ENCODE measurements at regions not wholly inside any gene's neighbourhood (a gene's known extent, or its start where the extent isn't known, plus 50 kb on each side); places are given as distances from the start of the nearest gene placed in this dataset.

DNA sequence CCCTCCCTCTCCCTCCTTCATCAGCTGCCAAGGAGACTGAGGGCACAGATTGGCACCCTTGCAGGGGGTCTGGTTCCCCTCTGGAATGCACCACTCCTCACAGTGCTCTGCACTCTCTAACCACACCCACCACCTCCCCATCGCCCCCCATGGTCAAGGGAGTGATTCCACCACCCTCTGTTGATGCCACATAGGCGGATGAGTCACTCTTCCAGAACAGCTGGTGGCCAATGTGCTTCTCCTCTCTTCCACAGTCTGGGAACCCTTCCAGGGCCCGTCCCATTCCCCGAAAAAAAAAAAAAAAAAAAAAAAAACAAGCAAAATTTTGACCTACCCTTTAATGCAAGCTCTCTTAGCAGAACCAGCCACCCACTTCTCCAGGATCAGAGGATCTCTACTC is 341.3 kb upstream of the KLF3 start:
- peaks cover 0 to 12% (median 2%) of the 10 kb centered on the region in 3 donors for H3K9me3 ChIP-seq (ENCODE audit: control extremely low read depth in 1 of 3, control insufficient read depth in 2 of 3, insufficient read depth in 1 of 3, low read length in 2 of 3)
- WGBS (ENCODE audit: insufficient coverage) = 97% methylated on average over 4 of the region's 4 CpGs
- no peaks in the 10 kb centered on the region for H3K27me3 Mint-ChIP-seq
- no peak overlapping the region for H3K4me2 ChIP-seq (replicated peaks; ENCODE audit: low read depth, low read length, poor library complexity, severe bottlenecking)
- H3K4me1 Mint-ChIP-seq = peaks cover 25% of the 10 kb centered on the region
- H3K79me2 ChIP-seq (ENCODE audit: control insufficient read depth, insufficient read depth, low read length) = no peaks in the 10 kb centered on the region
- H3K27ac Mint-ChIP-seq = no peak overlapping the region
- peaks cover 16 to 21% of the 10 kb centered on the region in 2 donors for H3K4me1 ChIP-seq (ENCODE audit: control insufficient read depth in 2 of 2, insufficient read depth in 2 of 2, low read length in 2 of 2)
- TF ChIP-seq EZH2 (IDR thresholded peaks at IDR 0.05; ENCODE audit: borderline replicate concordance, insufficient read depth, low read depth, low read length, poor library complexity, severe bottlenecking) = no peak
- TF ChIP-seq, protein P1, sequence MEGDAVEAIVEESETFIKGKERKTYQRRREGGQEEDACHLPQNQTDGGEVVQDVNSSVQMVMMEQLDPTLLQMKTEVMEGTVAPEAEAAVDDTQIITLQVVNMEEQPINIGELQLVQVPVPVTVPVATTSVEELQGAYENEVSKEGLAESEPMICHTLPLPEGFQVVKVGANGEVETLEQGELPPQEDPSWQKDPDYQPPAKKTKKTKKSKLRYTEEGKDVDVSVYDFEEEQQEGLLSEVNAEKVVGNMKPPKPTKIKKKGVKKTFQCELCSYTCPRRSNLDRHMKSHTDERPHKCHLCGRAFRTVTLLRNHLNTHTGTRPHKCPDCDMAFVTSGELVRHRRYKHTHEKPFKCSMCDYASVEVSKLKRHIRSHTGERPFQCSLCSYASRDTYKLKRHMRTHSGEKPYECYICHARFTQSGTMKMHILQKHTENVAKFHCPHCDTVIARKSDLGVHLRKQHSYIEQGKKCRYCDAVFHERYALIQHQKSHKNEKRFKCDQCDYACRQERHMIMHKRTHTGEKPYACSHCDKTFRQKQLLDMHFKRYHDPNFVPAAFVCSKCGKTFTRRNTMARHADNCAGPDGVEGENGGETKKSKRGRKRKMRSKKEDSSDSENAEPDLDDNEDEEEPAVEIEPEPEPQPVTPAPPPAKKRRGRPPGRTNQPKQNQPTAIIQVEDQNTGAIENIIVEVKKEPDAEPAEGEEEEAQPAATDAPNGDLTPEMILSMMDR (IDR thresholded peaks at IDR 0.05) = no peak
- no peaks in the 10 kb centered on the region for H3K27me3 ChIP-seq (replicated peaks in 1 of 4; ENCODE audit: control extremely low read depth in 1 of 4, control insufficient read depth in 3 of 4, insufficient read depth in 4 of 4, low read length in 3 of 4)
- no peak overlapping the region for H3K9ac ChIP-seq (ENCODE audit: low read length)
- CTCF ChIA-PET = interaction anchor here (0.7 to 9.5 kb wide), 6 partner anchors 8 to 460 kb away, joined by 3 to 109 read pairs (median 4); partner anchors contain the start of gene TLR10
- POLR2A ChIA-PET = interaction anchor here (0.7 kb wide), 1 partner anchor 416 kb away, joined by 11 read pairs; no protein-coding TSS in a partner anchor
- H3K9me3 Mint-ChIP-seq (ENCODE audit: insufficient read depth) = peaks cover 2% of the 10 kb centered on the region
- H3K4me3 ChIP-seq (ENCODE audit: control extremely low read depth in 1 of 5, extremely low read depth in 1 of 5, insufficient read depth in 1 of 5, low read depth in 2 of 5, low read length in 4 of 5) = no peak overlapping the region
- H3K36me3 ChIP-seq (replicated peaks in 1 of 2; ENCODE audit: control extremely low read depth in 1 of 2, control insufficient read depth in 1 of 2, extremely low read depth in 1 of 2, insufficient read depth in 2 of 2, low read length in 1 of 2) = no peaks in the 10 kb centered on the region
- H4K20me1 ChIP-seq (ENCODE audit: control insufficient read depth, insufficient read depth, low read length, poor library complexity, severe bottlenecking) = no peaks in the 10 kb centered on the region
- H3K4me3 Mint-ChIP-seq = no peak overlapping the region
- H2AFZ ChIP-seq (ENCODE audit: insufficient read depth, low read depth, low read length, poor library complexity, severe bottlenecking) = no peak overlapping the region
- ATAC-seq (ENCODE audit: low read depth) (no peak), DNase-seq (no peak)
- no peak overlapping the region for H3K27ac ChIP-seq (ENCODE audit: low read length in 2 of 2)
- intact Hi-C loops (cut with micrococcal nuclease) = no loop called here

DNA sequence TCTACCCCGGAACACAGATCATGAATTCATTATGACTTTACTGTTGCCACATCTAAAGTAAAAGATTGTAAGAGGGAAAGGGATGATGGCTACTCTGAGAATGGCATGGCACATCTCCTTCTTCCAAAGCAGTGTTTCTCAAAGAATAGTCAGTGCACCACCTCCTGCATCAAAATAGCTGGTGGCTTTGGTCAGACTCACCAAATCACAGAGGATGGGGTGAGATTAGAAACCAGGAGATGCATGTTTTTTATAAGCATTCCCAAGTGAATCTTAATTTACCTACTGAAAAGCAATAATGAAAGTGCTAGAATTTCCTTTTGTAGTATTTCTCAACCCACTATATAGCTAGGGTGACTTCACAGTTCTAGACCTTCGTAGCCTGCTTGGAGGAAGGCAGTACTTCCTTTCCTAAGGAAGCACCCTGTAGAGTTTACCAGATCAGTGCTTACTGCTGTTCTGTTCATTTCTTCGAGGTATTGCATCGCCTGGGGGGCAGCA is 340.8 kb upstream of the KLF3 start:
- ChIA-PET POLR2A (interaction anchor here (0.7 kb wide), 1 partner anchor 415 kb away, joined by 11 read pairs; no protein-coding TSS in a partner anchor), CTCF (interaction anchor here (1.1 to 9.5 kb wide), 4 partner anchors 8 to 353 kb away, joined by 3 to 109 read pairs (median 5); no protein-coding TSS in a partner anchor)
- Histone ChIP-seq H2AFZ (ENCODE audit: insufficient read depth, low read depth, low read length, poor library complexity, severe bottlenecking) (no peak overlapping the region), H3K36me3 (replicated peaks in 1 of 2; ENCODE audit: control extremely low read depth in 1 of 2, control insufficient read depth in 1 of 2, extremely low read depth in 1 of 2, insufficient read depth in 2 of 2, low read length in 1 of 2) (no peaks in the 10 kb centered on the region), H4K20me1 (ENCODE audit: control insufficient read depth, insufficient read depth, low read length, poor library complexity, severe bottlenecking) (no peaks in the 10 kb centered on the region), H3K27ac (ENCODE audit: low read length in 2 of 2) (no peak overlapping the region), H3K27me3 (replicated peaks in 1 of 4; ENCODE audit: control extremely low read depth in 1 of 4, control insufficient read depth in 3 of 4, insufficient read depth in 4 of 4, low read length in 3 of 4) (no peaks in the 10 kb centered on the region), H3K9ac (ENCODE audit: low read length) (no peak overlapping the region), H3K9me3 (ENCODE audit: control extremely low read depth in 1 of 3, control insufficient read depth in 2 of 3, insufficient read depth in 1 of 3, low read length in 2 of 3) (peaks cover 0 to 12% (median 2%) of the 10 kb centered on the region in 3 donors), H3K4me3 (ENCODE audit: control extremely low read depth in 1 of 5, extremely low read depth in 1 of 5, insufficient read depth in 1 of 5, low read depth in 2 of 5, low read length in 4 of 5) (no peak overlapping the region), H3K4me2 (replicated peaks; ENCODE audit: low read depth, low read length, poor library complexity, severe bottlenecking) (no peak overlapping the region), H3K79me2 (ENCODE audit: control insufficient read depth, insufficient read depth, low read length) (no peaks in the 10 kb centered on the region), H3K4me1 (ENCODE audit: control insufficient read depth in 2 of 2, insufficient read depth in 2 of 2, low read length in 2 of 2) (peaks cover 14 to 18% of the 10 kb centered on the region in 2 donors)
- Mint-ChIP-seq H3K27me3 (no peaks in the 10 kb centered on the region), H3K4me1 (peaks cover 24% of the 10 kb centered on the region), H3K9me3 (ENCODE audit: insufficient read depth) (peaks cover 2% of the 10 kb centered on the region), H3K4me3 (no peak overlapping the region), H3K27ac (no peak overlapping the region)
- ATAC-seq (ENCODE audit: low read depth) (no peak), DNase-seq (no peak)
- WGBS (ENCODE audit: insufficient coverage) = 75% methylated on average over 1 of the region's 4 CpGs
- no peak for TF ChIP-seq EZH2 (IDR thresholded peaks at IDR 0.05; ENCODE audit: borderline replicate concordance, insufficient read depth, low read depth, low read length, poor library complexity, severe bottlenecking)
- TF ChIP-seq, protein P1 (IDR thresholded peaks at IDR 0.05) = no peak
- intact Hi-C loops (cut with micrococcal nuclease) = no loop called here

All from B cell (primary cell).